CD1c-positive myeloid dendritic cell (primary cell): ENCODE measurements at regions not wholly inside any gene's neighbourhood (a gene's known extent, or its start where the extent isn't known, plus 50 kb on each side); places are given as distances from the start of the nearest gene placed in this dataset.
"Not testable (repeated sequence)": the region's sequence is repeated elsewhere in the genome, so short reads cannot be mapped to it uniquely, and the experiment has no call there.

ENCODE experiments used
- DNase-seq: peaks from one replicate; pipeline ENCODE4 v3.0.0-alpha.2; 2016; ENCODE audit errors: extremely low spot score

GRCh38 chr5:25181249-25181648, 536.5 kb upstream of the CDH10 start:
- DNase-seq: no peak

GRCh38 chr5:25162616-25163015, 517.8 kb upstream of the CDH10 start:
- not testable (repeated sequence) for DNase-seq

GRCh38 chr5:25160891-25161290, 516.1 kb upstream of the CDH10 start:
- DNase-seq: no peak

GRCh38 chr5:25150819-25151218, 506.0 kb upstream of the CDH10 start:
- DNase-seq: no peak

GRCh38 chr5:25128606-25129005, 483.8 kb upstream of the CDH10 start:
- DNase-seq: no peak

GRCh38 chr5:25119650-25120049, 474.9 kb upstream of the CDH10 start:
- peak; percentile 18 for DNase-seq

- no peak for DNase-seq
Observed at GRCh38 chr5:25107853-25108252, 463.1 kb upstream of the CDH10 start.

- no peak for DNase-seq
Observed at GRCh38 chr5:25099538-25099937, 454.8 kb upstream of the CDH10 start.

- DNase-seq: no peak
Observed at GRCh38 chr5:25095261-25095660, 450.5 kb upstream of the CDH10 start.

GRCh38 chr5:25094219-25094618, 449.4 kb upstream of the CDH10 start:
- DNase-seq: no peak

GRCh38 chr5:25091921-25092320, 447.1 kb upstream of the CDH10 start:
- DNase-seq: no peak

GRCh38 chr5:25090854-25091253, 446.1 kb upstream of the CDH10 start:
- DNase-seq: no peak

- DNase-seq: no peak
Observed at GRCh38 chr5:25090275-25090674, 445.5 kb upstream of the CDH10 start.

- not testable (repeated sequence) for DNase-seq
Observed at GRCh38 chr5:25088689-25089088, 443.9 kb upstream of the CDH10 start.

- not testable (repeated sequence) for DNase-seq
Observed at GRCh38 chr5:25083261-25083660, 438.5 kb upstream of the CDH10 start.

- DNase-seq: no peak
Observed at GRCh38 chr5:25066239-25066638, 421.5 kb upstream of the CDH10 start.

- no peak for DNase-seq
Observed at GRCh38 chr5:25064306-25064705, 419.5 kb upstream of the CDH10 start.

- no peak for DNase-seq
Observed at GRCh38 chr5:25060575-25060974, 415.8 kb upstream of the CDH10 start.

GRCh38 chr5:25056836-25057235, 412.1 kb upstream of the CDH10 start:
- DNase-seq: no peak

- DNase-seq: no peak
Observed at GRCh38 chr5:25033658-25034057, 388.9 kb upstream of the CDH10 start.

- DNase-seq: no peak
Observed at GRCh38 chr5:25029004-25029403, 384.2 kb upstream of the CDH10 start.

- DNase-seq: no peak
Observed at GRCh38 chr5:25027526-25027925, 382.7 kb upstream of the CDH10 start.

GRCh38 chr5:25027061-25027460, 382.3 kb upstream of the CDH10 start:
- no peak for DNase-seq

GRCh38 chr5:25025831-25026230, 381.1 kb upstream of the CDH10 start:
- no peak for DNase-seq

- DNase-seq: no peak
Observed at GRCh38 chr5:25020454-25020853, 375.7 kb upstream of the CDH10 start.
